NCI-H128 (cell line): ENCODE measurements at regions not wholly inside any gene's neighbourhood (a gene's known extent, or its start where the extent isn't known, plus 50 kb on each side); places are given as distances from the start of the nearest gene placed in this dataset.
A peak's percentile ranks its signal among the peaks of the same experiment; 100 is the strongest.
"Not testable (repeated sequence)": the region's sequence is repeated elsewhere in the genome, so short reads cannot be mapped to it uniquely, and the experiment has no call there.

Source experiments
- DNase-seq: peaks from one replicate; lab custom pipeline; 2025; ENCODE audit not compliant: unreplicated experiment; lab: John Stamatoyannopoulos, UW

DNA sequence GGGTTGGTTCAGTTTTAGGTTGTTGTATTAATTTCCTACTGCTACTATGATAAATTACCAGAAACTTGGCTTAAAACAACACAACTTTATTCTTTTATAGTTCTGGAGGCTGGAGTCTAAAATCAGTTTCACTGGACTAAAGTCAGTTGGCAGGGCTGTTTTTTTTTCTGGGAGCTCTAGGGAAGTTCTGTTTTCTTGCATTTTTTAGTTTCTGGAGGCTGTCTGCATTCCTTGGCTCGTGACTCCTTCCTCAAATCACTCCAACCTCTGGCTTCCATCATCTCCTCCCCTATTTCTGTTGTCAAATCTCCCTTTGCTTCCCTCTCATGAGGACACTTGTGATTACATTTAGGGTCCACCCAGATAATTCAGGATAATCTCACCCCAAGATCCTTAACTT lies 51.3 kb upstream of the SUB1 start:
- DNase-seq = no peak

DNA sequence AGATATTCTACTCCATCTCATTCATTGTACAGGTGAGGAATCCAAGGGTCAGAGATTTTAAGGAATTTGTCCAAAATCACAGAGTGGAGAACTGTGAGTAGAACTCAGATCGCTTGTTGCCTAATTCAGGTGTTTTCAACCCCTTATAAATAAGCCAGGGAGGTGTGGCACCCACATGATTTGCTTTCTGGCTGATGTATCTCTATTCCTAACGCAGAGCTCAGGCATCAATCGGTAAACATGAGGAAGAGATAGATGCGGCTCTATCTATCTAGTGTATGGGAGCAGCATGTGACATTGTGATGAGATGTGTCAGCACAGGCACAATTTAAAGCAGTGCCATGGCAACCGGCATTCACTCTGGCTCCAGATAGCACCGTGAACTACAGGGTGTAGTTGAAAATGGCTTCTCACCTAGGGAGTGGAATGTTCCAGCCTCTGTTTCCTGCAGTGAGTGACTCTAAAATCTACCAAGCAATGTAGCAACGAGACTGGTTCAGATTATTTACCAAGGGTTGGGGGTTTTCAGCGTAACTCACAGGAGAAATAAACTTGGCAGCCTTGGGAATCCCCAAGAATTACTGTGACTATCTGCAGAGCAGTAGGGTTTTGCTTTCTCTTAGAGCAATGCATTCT lies 53.4 kb upstream of the SUB1 start:
- no peak for DNase-seq

DNA sequence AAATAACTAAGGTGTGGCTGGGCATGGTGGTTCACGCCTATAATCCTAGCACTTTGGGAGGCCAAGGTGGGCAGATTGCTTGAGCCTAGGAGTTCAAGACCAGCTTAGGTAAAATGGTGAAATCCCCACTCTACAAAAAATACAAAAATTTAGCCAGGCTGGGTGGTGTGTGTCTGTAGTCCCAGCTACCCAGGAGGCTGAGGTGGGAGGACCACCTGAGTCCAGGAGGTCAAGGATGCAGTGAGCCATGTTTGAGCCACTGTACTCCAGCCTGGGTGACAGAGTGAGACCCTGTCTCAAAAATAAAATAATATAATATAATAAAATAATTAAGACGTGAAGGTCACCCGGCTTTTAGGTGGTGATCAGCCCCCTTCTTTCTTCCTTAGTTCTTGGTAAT lies 58.0 kb upstream of the SUB1 start:
- DNase-seq = not testable (repeated sequence)

DNA sequence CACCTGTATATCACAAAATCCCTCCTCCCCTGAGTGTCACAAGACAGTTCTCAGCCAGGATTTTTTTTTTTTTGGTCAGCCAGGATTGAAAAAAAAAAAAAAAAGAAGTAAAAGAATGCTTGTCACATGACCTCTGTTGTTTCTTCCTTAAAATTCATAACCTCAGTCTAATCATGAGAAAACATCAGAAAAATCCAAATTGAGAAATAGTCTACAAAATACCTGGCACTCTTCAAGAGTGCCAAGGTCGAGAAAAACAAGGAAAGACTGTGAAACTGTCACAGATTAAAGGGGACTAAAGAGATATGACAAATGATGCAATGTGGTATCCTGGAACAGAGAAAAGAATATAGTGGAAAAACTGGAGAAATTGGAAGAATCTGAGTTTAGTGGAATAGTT lies 58.5 kb upstream of the SUB1 start:
- DNase-seq = no peak

DNA sequence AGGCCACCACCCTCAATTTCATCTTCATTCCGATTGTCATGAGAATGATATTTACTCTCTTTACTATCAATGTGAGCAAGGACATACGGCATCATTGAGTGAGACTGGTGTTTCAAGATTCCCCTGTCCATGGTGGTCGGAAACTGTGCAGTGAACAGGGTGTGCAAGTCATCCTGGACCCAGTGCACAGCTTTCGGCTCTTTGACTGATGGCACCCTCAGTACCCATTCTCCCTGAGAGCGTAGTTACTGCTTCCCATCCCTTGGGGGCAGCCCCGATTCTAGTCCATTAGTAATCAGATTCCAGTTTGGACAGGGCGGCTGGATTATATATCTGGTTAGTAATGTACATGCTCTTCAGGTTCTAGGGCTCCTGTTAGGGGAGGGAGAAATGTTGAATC lies 61.7 kb upstream of the SUB1 start:
- DNase-seq = no peak

DNA sequence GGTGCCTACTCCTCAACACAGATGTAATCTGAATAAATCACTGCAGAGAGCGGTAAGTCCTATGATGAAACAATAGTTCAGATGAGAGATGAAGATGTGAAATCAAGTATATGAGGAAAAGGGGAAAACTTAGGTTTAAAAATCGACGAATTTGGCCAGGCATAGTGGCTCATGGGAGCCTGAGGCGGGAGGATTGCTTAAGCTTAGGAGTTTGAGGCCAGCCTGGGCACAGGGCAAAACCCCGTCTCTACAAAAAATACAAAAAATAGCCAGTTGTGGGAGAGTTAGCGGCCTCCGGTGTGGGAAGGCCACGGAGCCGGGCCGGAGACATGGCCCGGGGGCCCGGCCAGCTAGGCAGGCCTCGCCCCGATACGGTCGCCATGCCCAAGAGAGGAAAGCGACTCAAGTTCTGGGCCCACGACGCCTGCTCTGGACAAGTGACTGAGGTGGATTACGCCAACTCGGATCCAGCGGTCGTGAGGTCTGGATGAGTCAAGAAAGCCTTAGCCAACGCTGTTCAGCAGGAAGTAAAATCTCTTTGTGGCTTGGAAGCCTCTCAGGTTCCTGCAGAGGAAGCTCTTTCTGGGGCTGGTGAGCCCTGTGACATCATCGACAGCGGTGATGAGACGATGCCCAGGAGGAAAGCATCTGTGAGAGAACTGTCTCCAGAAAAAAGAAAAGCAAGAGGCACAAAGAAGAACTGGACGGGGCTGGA lies 62.8 kb upstream of the SUB1 start:
- no peak for DNase-seq

DNA sequence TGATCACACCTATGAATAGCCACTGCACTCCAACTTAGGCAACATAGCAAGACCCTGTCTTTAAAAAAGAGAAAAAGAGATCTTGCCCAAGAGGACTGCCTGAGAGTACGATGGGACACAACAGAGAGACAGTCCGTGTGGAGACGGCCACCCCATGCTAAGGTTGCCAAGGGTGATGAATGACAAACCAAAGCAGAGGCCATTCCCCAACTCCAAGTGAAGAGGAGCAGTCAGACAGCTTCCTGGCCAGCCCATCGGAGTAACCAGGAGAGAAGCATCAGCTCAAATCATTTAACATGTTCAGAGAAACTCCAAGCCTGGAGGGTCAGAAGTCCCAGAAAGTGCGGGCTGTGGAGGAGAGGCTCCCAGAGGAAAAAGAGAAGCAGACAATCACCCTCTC lies 63.9 kb upstream of the SUB1 start:
- no peak for DNase-seq

DNA sequence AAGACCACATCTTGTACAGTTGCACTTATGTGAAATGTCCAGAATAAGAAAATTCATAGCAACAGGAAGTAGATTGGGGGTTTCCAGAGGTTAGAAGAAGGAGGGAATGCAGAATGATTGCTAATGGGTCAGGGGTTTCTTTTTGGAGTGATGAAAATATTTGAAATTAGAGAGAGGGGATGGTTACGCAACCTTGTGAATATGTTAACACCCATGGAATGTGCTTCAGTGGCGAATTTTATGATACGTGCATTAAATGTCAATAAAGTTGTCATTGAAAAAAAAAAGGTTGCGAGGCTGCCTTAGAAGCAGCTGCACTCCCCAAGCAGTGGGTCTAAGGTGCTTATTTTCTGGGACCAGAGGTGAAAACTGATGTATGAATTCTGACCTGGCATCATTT lies 64.4 kb upstream of the SUB1 start:
- no peak for DNase-seq

DNA sequence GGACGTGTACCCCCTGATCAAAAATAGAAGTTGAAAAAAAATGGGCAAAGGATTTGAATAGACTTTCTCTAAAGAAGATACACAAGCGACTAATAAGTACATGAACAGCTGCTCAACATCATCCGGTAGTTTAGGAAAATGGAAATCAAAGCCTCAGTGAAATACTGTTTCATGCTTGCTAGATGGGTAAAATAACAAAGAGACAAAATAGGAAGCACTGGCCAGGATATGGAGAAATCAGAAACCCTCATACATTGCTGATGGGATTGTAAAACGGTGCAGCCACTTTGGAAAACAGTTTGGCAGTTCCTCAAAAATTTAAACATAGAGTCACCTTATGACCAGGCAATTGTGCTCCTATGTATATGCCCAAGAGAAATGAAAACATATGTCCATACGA lies 65.0 kb upstream of the SUB1 start:
- DNase-seq = no peak

DNA sequence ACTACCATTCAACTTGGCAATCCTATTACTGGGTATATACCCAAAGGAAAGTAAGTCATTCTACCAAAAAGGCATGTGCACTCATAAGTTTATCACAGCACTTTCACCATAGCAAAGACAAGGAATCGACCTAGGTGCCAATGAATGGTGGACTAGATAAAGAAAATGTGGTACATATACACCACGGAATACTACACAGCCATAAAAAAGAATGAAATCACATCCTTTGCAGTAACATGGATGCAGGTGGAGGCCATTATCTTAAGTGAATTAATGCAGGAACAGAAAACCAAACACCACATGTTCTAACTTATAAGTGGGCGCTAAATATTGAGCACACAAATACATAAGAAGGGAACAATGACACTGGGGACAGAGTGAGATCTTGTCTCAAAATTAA lies 65.8 kb upstream of the SUB1 start:
- DNase-seq = no peak

DNA sequence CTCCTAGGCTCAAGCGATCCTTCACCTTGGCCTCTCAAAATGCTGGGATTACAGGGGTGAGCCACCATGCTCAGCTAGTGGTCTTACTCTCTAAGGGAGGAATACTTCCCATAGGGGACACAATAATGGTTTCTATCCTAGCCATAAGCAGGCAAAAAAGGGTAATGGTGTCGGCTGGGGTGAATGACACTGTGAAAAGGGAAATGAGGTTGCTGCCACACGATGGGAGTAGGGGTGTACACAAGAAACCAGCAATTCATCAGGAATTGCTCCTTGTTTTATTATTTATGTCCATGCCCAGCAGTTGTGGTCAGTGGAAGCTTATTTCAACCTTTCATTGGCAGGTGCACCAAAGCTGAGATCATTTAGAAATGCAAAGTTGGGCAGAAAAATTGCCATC lies 70.3 kb upstream of the ZFR start:
- no peak for DNase-seq

DNA sequence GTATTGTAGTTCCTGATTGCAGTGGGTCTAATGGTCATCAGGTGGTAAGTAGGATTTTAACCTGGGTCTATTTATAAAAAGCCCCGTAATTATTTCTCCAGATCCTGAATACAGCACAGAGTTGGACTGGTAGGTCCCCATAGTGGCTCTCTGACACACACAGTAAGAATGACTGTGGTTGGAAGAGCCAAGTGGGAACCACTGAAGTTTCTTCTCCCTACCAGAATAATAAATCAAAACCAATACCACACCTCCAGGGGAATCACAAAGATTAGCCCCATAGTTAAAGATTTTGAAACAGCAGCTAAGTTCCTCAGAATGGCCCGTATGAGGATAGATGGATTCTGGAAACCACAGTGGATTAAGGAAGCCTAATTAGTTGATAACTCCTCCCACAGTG lies 68.4 kb upstream of the ZFR start:
- DNase-seq = no peak

DNA sequence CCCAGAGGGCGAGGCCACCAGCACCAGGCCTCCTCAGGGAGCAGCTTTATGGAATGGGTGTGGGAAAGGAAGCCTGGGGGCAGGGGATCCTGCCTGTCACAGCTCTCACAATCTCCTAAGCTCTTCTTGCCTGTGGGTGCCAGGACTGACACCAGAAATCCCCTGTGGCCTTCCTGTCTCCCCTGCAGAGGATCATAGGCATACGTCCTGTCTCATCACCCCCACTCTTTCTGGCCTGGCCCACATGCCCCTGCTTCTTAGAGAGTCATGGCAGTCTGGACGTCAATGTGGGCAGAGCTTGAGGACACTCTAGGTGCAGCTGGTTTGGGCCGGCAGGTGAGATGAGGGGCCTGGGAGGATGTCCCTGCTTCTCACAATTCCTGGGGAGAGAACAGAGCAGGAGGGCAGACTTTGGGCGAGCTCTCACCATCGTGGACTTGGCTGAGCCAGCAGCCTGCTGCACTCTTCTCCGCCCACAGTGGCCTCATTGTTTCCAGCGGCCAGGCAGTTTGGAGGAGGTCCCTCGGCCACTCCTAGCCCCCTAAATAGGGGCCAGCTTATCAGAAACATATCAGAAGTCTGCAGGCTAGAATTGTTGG lies 67.3 kb upstream of the ZFR start:
- no peak for DNase-seq

DNA sequence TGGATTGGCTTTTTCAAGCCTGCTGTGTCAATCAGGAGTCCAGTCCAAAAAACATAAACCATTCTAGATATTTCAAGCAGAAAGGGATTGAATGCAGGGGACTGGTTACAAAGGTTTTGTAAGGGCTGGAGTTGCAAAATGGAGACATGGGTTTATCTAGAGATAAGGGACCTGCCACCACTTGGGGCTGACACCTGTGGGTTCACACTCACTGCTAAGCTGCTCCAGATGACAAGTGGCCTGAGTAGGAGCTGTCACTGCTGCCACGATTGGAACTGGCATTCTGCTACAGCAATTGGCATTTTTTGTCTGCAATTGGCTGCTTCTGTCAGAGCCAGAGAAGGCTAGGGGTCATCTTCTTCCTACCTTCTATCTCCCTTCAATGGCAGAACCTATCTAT lies 66.3 kb upstream of the ZFR start:
- DNase-seq = no peak

DNA sequence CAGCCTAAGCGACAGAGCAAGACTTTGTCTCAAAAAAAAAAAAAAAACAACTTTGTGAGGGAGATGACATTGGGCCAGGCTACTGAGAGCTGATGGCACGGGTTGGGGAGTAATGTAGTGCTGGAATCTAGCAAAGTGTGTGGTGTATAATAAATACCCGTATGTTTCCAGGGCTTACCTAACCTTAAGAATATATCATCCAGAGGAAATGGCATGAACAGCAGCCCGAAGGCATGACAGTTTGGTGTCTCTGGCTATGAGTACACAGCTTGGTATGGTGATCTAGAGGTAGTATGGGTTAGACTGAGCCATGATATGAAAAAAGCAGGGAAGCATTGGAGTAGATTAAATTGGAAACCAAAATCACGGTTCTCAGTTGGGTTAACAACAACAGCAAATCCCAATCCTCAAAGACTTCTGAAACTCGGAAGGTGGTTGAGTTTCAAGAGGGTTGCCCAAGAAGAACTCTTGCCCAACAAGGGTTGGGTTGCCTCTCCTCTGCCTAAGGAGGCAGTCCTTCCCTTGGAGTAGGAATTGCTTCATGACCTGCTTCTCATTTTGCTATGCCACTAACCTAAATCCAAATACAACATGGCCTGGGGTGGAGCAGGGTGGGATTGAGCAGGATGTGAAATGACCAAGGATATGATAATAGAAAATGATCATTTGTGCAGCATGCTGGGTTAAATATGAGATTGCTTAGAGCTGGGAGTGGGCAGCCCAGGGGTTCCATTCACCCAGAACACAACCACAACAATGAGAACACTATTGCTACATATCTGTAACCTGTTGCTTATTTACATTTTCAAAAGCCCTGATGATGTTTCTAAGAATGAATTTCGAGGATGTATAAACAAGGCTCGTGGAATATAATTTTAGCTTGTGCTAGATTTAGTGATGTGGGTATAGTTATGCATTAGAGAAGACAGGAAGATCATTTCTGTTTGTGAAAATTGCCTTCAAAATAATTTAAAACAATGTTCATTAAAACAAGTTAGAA lies 64.6 kb upstream of the ZFR start:
- DNase-seq = no peak

DNA sequence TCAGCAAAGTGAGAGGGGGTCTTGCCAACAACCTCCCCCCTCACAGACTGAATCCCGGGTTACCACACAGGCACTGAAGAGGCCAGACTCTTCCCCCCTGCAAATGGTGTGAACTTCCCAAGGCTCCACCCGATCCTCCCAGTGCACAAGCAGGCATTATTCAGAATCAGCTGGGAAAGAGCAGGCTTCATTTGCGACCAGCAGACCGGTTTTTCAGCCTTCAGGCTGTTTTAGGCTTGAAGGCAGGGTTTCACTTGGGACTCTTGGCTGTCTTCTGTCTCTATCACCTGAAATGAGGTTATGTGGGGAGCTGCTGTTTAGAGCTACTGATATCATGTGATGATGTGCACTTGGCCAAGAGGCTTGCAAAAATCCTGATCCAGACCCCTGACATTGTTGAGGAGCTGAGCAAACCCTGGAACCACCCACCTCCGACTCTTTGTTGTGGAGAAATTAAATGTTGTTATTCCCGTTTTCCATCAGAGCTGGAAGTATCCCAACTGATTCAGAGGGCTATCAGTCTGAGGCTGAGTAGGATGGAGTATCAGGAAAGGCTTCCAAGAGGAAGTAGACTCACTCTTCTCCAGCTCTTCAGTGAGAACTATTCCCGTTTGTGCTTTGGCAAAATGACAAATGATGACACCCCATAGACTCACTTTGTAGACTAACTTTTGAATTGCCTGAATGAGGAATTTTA lies 63.3 kb upstream of the ZFR start:
- no peak for DNase-seq

DNA sequence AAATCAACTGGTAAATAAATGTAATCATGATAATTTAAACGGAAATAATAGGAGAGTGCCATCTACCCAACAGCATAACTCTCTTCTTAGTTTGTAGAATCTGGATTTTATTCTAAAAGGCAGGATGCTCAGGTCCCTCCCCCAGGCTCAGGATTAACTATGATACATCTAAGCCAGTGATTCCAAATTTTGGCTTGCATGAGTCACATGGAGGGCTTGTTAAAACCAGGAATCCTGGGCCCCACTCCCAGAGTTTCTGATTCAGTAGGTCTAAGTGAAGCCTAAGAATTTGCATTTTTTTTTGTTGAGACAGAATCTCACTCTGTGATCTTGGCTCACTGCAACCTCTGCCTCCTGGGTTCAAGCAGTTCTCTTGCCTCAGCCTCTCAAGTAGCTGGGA lies 62.3 kb upstream of the ZFR start:
- no peak for DNase-seq

DNA sequence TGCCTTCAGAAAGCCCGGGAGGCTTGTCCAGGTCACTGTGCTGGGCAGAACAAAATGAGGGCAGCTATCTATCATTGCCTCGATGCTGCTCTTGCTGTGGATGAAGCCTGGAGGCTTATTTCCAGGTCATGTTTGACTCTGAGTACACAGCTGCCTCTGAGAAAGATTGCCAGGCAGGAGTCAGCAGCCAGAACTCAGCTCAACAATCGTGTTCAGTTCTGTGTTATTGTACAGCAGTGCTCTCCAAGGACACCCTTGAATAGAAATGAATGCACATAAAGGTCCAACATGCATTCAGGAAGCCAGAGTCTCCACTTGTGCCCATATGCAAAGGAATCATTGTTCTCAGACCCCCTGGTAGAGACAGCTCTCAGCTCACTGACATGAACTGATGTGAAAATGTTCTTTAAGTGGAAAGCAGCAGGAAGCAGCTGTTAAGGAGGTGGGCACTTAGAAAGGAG lies 61.7 kb upstream of the ZFR start:
- peak; percentile 79 for DNase-seq

DNA sequence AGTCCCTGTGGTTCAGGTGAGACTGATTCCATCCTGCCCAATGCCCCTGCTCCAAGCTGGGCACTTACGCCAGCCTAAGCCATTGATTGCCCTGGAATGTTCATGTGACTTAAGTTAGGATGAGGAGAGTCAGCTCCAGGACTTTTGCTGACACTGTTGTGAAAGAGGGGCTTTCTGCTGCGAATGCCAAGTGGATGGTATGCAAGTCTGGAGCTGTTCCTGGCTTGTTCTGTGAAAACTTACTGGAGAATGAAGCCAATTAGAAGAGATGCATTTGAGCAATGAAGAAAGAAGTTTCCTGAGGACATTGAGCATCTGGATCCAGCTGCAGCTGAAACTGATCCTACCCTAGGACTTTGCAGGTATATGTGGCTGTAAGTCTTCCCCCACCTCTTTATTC lies 61.2 kb upstream of the ZFR start:
- no peak for DNase-seq

DNA sequence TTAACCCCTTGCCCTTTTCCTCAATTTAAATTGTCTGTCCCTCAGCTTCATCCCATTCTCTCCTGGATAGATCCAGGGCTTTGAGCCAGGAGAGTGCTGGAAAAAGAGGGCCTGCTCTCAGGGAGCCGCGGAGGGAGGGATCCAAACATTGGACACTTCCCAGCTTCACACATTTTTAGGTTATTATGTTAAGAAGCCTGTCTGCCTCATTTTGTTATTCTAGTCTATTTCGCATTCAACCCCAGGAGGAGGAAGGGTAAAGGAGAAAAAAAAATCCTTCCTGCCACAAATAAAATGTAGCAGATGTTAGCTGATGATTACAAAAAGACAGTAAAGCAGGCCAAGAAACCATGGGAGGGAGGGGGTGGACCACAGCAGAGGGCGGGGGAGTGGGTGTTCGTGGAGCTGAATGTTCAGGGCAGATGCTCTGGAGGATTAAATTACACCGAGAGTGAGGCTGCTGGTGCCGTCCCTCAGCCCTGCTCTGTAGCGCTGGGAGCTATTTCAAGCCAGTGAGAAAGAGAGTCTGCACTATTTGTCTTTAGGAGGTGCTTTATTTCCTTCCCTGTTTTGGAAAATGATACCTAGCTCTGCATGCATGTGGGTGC lies 60.6 kb upstream of the ZFR start:
- DNase-seq = peak; percentile 66
